Gastroesophageal sphincter (tissue), 3 donors: ENCODE measurements at regions not wholly inside any gene's neighbourhood (a gene's known extent, or its start where the extent isn't known, plus 50 kb on each side); places are given as distances from the start of the nearest gene placed in this dataset.

Experiments
- EP300 ChIP-seq: sonication (generic); formaldehyde crosslinking; IDR thresholded peaks from one replicate; pipeline ENCODE4 v1.6.1; 2017; ENCODE audit warnings: antibody characterized with exemption, mild to moderate bottlenecking
- POLR2A ChIP-seq, 2 donors: fragments of 450-650 bp; IDR thresholded peaks; one replicate each; pipeline ENCODE4 v1.6.1; 2017; ENCODE audit warnings: antibody characterized with exemption in 2 of 2, mild to moderate bottlenecking in 2 of 2, moderate library complexity in 1 of 2
- POLR2AphosphoS5 ChIP-seq: sonication (generic); formaldehyde crosslinking; IDR thresholded peaks from one replicate; pipeline ENCODE4 v1.6.1; 2017; ENCODE audit warnings: antibody characterized with exemption
- TF ChIP-seq, protein P1 (sequence below), 4 experiments: fragments of 200-600 bp in 2 of 4; fragments of 450-650 bp in 2 of 4; sonication (generic) in 1 of 4; IDR thresholded peaks; one replicate each; pipeline ENCODE4 v1.5.1; 2017 to 2019; ENCODE audit warnings: antibody characterized with exemption in 4 of 4, mild to moderate bottlenecking in 2 of 4, moderate library complexity in 2 of 4

DNA sequence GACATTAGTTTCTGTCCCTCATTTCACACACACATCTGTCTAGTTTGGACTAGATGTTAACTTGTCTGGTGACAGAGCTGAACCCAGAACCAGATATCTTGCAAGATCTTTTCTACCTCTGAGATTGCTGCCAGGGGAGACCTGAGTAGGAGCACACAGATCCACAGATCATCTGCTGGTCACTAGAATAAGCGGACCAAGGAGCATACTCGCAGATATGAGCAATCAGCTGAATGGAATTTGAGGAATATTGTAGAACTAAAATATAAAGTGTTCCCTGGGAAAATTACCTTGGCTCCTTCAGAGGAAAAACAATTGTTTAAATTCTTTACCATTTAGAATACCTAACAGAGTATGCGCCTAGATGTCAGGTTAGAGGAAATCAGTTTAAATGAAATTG, 90.7 kb downstream of the TNFSF18 start:
- TF ChIP-seq, protein P1, sequence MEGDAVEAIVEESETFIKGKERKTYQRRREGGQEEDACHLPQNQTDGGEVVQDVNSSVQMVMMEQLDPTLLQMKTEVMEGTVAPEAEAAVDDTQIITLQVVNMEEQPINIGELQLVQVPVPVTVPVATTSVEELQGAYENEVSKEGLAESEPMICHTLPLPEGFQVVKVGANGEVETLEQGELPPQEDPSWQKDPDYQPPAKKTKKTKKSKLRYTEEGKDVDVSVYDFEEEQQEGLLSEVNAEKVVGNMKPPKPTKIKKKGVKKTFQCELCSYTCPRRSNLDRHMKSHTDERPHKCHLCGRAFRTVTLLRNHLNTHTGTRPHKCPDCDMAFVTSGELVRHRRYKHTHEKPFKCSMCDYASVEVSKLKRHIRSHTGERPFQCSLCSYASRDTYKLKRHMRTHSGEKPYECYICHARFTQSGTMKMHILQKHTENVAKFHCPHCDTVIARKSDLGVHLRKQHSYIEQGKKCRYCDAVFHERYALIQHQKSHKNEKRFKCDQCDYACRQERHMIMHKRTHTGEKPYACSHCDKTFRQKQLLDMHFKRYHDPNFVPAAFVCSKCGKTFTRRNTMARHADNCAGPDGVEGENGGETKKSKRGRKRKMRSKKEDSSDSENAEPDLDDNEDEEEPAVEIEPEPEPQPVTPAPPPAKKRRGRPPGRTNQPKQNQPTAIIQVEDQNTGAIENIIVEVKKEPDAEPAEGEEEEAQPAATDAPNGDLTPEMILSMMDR (IDR thresholded peaks at IDR 0.05) = no peak
- TF ChIP-seq POLR2A (IDR thresholded peaks at IDR 0.05) = no peak
- TF ChIP-seq POLR2AphosphoS5 = no peak
- no peak for TF ChIP-seq EP300
